WTC11 (cell line): ENCODE measurements at regions not wholly inside any gene's neighbourhood (a gene's known extent, or its start where the extent isn't known, plus 50 kb on each side); places are given as distances from the start of the nearest gene placed in this dataset.
"Not testable (repeated sequence)": the region's sequence is repeated elsewhere in the genome, so short reads cannot be mapped to it uniquely, and the experiment has no call there.

Experiments used
- CBFB ChIP-seq: sonication (generic); formaldehyde crosslinking; IDR thresholded peaks from 2 replicates; pipeline ENCODE4 v1.8.1; 2022; ENCODE audit warnings: mild to moderate bottlenecking, low read depth, missing genetic modification reagents
- CREB1 ChIP-seq: sonication (generic); formaldehyde crosslinking; IDR thresholded peaks from 2 replicates; pipeline ENCODE4 v1.8.0; 2023; ENCODE audit warnings: mild to moderate bottlenecking, missing genetic modification reagents
- CTCF ChIP-seq: fragments of 200-600 bp; IDR thresholded peaks from 2 replicates; pipeline ENCODE4 v1.8.0; 2022; ENCODE audit warnings: antibody characterized with exemption
- NFYB ChIP-seq: sonication (generic); formaldehyde crosslinking; conservative IDR thresholded peaks from 2 replicates; pipeline ENCODE4 v1.8.0; 2022; ENCODE audit warnings: low read depth, missing genetic modification reagents
- NR2C2 ChIP-seq: sonication (generic); formaldehyde crosslinking; IDR thresholded peaks from 2 replicates; pipeline ENCODE4 v1.8.0; 2022; ENCODE audit warnings: mild to moderate bottlenecking, missing genetic modification reagents
- OVOL2 ChIP-seq: fragments of 250-450 bp; sonication (Bioruptor Pico); IDR thresholded peaks from 2 replicates; pipeline ENCODE4 v1.9.0; 2021; ENCODE audit warnings: mild to moderate bottlenecking, borderline replicate concordance
- RELA ChIP-seq: sonication (generic); formaldehyde crosslinking; IDR thresholded peaks from 2 replicates; pipeline ENCODE4 v1.8.1; 2022; ENCODE audit warnings: missing genetic modification reagents, mild to moderate bottlenecking, borderline replicate concordance
- ZNF138 ChIP-seq: sonication (generic); formaldehyde crosslinking; conservative IDR thresholded peaks from 2 replicates; pipeline ENCODE4 v1.8.1; 2022; ENCODE audit warnings: mild to moderate bottlenecking, moderate library complexity, missing genetic modification reagents
- ZNF423 ChIP-seq: fragments of 250-450 bp; sonication (Bioruptor Pico); IDR thresholded peaks from 2 replicates; pipeline ENCODE4 v2.1.2; 2022; ENCODE audit warnings: mild to moderate bottlenecking, moderate library complexity
- TF ChIP-seq, protein P1 (sequence below): sonication (generic); formaldehyde crosslinking; IDR thresholded peaks from 2 replicates; pipeline ENCODE4 v1.8.1; 2023; ENCODE audit warnings: mild to moderate bottlenecking, missing genetic modification reagents

GRCh38 chr1:177664742-177665141 lies 305.1 kb downstream of the SEC16B start:
- TF ChIP-seq CTCF; CREB1 (CRISPR knock-in tag); ZNF423 (CRISPR knock-in tag); RELA (CRISPR knock-in tag); NFYB (CRISPR knock-in tag); NR2C2 (CRISPR knock-in tag); ZNF138 (CRISPR knock-in tag); CBFB (CRISPR knock-in tag); OVOL2: not testable (repeated sequence)
- TF ChIP-seq, protein P1, sequence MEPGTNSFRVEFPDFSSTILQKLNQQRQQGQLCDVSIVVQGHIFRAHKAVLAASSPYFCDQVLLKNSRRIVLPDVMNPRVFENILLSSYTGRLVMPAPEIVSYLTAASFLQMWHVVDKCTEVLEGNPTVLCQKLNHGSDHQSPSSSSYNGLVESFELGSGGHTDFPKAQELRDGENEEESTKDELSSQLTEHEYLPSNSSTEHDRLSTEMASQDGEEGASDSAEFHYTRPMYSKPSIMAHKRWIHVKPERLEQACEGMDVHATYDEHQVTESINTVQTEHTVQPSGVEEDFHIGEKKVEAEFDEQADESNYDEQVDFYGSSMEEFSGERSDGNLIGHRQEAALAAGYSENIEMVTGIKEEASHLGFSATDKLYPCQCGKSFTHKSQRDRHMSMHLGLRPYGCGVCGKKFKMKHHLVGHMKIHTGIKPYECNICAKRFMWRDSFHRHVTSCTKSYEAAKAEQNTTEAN (CRISPR knock-in tag), result not testable (repeated sequence)
